ENCODE measurements at regions not wholly inside any gene's neighbourhood (a gene's known extent, or its start where the extent isn't known, plus 50 kb on each side); places are given as distances from the start of the nearest gene placed in this dataset.

GRCh38 chr3:101096444-101096843 is 103.2 kb upstream of the ABI3BP start:
- POLR2A ChIA-PET (ENCODE audit: unreplicated experiment) = no interaction called here
- Histone ChIP-seq H3K4me2 (ENCODE audit: low read length) (no peak overlapping the region), H3K9ac (ENCODE audit: low read length) (no peak overlapping the region), H3K9me3 (ENCODE audit: low read length) (no peaks in the 10 kb centered on the region), H3K27me3 (ENCODE audit: low read length) (no peaks in the 10 kb centered on the region), H3K36me3 (ENCODE audit: low read depth, low read length) (no peaks in the 10 kb centered on the region), H3K79me2 (ENCODE audit: low read length) (no peaks in the 10 kb centered on the region), H3K9me2 (replicated peaks; ENCODE audit: low read length) (no peaks in the 10 kb centered on the region), H3K4me3 (ENCODE audit: low read length) (no peak overlapping the region), H4K20me1 (ENCODE audit: low read length) (no peaks in the 10 kb centered on the region), H2AFZ (ENCODE audit: low read length) (no peak overlapping the region), H3K4me1 (ENCODE audit: insufficient read depth, low read length) (peaks cover 6% of the 10 kb centered on the region; the same call in 1 of the 2 replicates), H3K27ac (ENCODE audit: low read length) (no peak overlapping the region), H3F3A (ENCODE audit: low read length, unreplicated experiment) (no peaks in the 10 kb centered on the region)
- BruUV-seq (replicated peaks) = no TSS peak
- TF ChIP-seq, protein P1, sequence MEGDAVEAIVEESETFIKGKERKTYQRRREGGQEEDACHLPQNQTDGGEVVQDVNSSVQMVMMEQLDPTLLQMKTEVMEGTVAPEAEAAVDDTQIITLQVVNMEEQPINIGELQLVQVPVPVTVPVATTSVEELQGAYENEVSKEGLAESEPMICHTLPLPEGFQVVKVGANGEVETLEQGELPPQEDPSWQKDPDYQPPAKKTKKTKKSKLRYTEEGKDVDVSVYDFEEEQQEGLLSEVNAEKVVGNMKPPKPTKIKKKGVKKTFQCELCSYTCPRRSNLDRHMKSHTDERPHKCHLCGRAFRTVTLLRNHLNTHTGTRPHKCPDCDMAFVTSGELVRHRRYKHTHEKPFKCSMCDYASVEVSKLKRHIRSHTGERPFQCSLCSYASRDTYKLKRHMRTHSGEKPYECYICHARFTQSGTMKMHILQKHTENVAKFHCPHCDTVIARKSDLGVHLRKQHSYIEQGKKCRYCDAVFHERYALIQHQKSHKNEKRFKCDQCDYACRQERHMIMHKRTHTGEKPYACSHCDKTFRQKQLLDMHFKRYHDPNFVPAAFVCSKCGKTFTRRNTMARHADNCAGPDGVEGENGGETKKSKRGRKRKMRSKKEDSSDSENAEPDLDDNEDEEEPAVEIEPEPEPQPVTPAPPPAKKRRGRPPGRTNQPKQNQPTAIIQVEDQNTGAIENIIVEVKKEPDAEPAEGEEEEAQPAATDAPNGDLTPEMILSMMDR (conservative IDR thresholded peaks at IDR 0.05; ENCODE audit: low read depth, low read length) = no peak
- no peak for TF ChIP-seq EZH2phosphoT487 (IDR thresholded peaks at IDR 0.05; ENCODE audit: borderline replicate concordance, low read length)
- no peak for TF ChIP-seq EZH2 (IDR thresholded peaks at IDR 0.05; ENCODE audit: low read length, unreplicated experiment)
- intact Hi-C loops (cut with micrococcal nuclease) = no loop called here
- ATAC-seq (no peak), DNase-seq (no peak)
- CTCF ChIA-PET = no interaction called here

DNA sequence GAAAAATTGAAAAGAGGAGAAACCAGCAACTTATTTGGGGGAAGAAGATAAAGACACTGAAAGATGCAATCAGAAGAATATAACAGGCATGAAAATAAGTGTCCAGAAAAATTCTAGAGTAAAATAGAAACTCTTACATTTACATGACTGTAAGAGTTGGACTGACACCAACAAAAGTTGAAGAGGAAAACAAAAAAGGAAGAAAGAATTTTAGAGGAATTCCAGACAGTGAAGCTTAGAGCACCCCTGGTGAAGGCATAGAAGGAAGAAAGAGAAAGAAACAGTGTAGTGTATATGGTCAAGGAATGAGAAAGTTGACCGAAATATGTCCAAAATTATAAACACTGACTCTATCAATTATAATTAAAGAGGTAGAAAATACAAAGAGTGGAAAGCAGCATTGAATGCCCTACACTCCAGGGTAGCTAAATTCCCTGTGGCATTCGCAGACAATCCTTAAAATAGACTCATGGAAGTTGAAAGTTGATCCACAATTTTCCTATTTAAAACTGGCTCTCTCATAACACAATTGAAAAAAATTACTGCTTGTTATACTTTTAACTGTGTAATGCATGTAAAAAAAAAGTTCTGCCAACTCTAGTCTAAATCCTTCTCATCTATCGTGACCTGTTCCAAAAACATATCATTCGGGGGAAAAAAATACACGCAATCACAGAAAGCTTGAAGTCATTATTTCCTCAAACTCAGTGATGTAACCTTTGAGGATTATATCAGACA is 102.6 kb upstream of the ABI3BP start:
- ChIA-PET POLR2A (ENCODE audit: unreplicated experiment) (no interaction called here), CTCF (no interaction called here)
- Histone ChIP-seq H3K4me1 (ENCODE audit: insufficient read depth, low read length) (peaks cover 6% of the 10 kb centered on the region; the same call in 1 of the 2 replicates), H3K36me3 (ENCODE audit: low read depth, low read length) (no peaks in the 10 kb centered on the region), H3K79me2 (ENCODE audit: low read length) (no peaks in the 10 kb centered on the region), H3K9ac (ENCODE audit: low read length) (no peak overlapping the region), H3K4me2 (ENCODE audit: low read length) (no peak overlapping the region), H3K4me3 (ENCODE audit: low read length) (no peak overlapping the region), H3K9me3 (ENCODE audit: low read length) (no peaks in the 10 kb centered on the region), H4K20me1 (ENCODE audit: low read length) (no peaks in the 10 kb centered on the region), H3K27ac (ENCODE audit: low read length) (no peak overlapping the region), H3F3A (ENCODE audit: low read length, unreplicated experiment) (no peaks in the 10 kb centered on the region), H3K27me3 (ENCODE audit: low read length) (no peaks in the 10 kb centered on the region), H3K9me2 (replicated peaks; ENCODE audit: low read length) (no peaks in the 10 kb centered on the region), H2AFZ (ENCODE audit: low read length) (no peak overlapping the region)
- no peak for DNase-seq
- BruUV-seq (replicated peaks) = no TSS peak
- TF ChIP-seq, protein P1 (conservative IDR thresholded peaks at IDR 0.05; ENCODE audit: low read depth, low read length) = no peak
- no peak for TF ChIP-seq EZH2 (IDR thresholded peaks at IDR 0.05; ENCODE audit: low read length, unreplicated experiment)
- intact Hi-C loops (cut with micrococcal nuclease) = no loop called here
- no peak for ATAC-seq

- ChIA-PET POLR2A (ENCODE audit: unreplicated experiment) (no interaction called here), CTCF (interaction anchor here (0.7 kb wide), 1 partner anchor 202 kb away, joined by 3 read pairs; no protein-coding TSS in a partner anchor)
- Histone ChIP-seq H3K36me3 (ENCODE audit: low read depth, low read length) (no peaks in the 10 kb centered on the region), H3F3A (ENCODE audit: low read length, unreplicated experiment) (no peaks in the 10 kb centered on the region), H3K27me3 (ENCODE audit: low read length) (no peaks in the 10 kb centered on the region), H3K4me2 (ENCODE audit: low read length) (peak overlapping the region; percentile 21), H4K20me1 (ENCODE audit: low read length) (no peaks in the 10 kb centered on the region), H3K4me1 (ENCODE audit: insufficient read depth, low read length) (peaks cover 6% of the 10 kb centered on the region; the same call in 1 of the 2 replicates), H3K27ac (ENCODE audit: low read length) (peak overlapping the region; percentile 38), H3K9me3 (ENCODE audit: low read length) (no peaks in the 10 kb centered on the region), H3K9ac (ENCODE audit: low read length) (no peak overlapping the region), H3K4me3 (ENCODE audit: low read length) (no peak overlapping the region), H3K79me2 (ENCODE audit: low read length) (no peaks in the 10 kb centered on the region), H2AFZ (ENCODE audit: low read length) (peak overlapping the region; percentile 36), H3K9me2 (replicated peaks; ENCODE audit: low read length) (no peaks in the 10 kb centered on the region)
- no TSS peak for BruUV-seq (replicated peaks)
- DNase-seq (peak; percentile 92), ATAC-seq (peak; percentile 99)
- intact Hi-C loops (cut with micrococcal nuclease) = no loop called here
- TF ChIP-seq EZH2 (IDR thresholded peaks at IDR 0.05; ENCODE audit: low read length, unreplicated experiment) (no peak), EZH2phosphoT487 (IDR thresholded peaks at IDR 0.05; ENCODE audit: borderline replicate concordance, low read length) (no peak)
- TF ChIP-seq, protein P1 (conservative IDR thresholded peaks at IDR 0.05; ENCODE audit: low read depth, low read length) = peak; percentile 40; the same call in 1 of the 2 replicates
These were observed 98.3 kb upstream of the ABI3BP start for GRCh38 chr3:101091489-101091888.

Data from PC-3 (cell line).